WERI-Rb-1 (cell line): ENCODE measurements at regions not wholly inside any gene's neighbourhood (a gene's known extent, or its start where the extent isn't known, plus 50 kb on each side); places are given as distances from the start of the nearest gene placed in this dataset.
A peak's percentile ranks its signal among the peaks of the same experiment; 100 is the strongest.

Experiments used
- DNase-seq: peaks from one replicate; pipeline ENCODE4 v3.0.0-alpha.2; 2020
- H3K27ac ChIP-seq: fragments of 250-450 bp; sonication (Bioruptor Pico); 2 replicates; pipeline ENCODE4 v1.5.1; 2020; ENCODE audit warnings: mild to moderate bottlenecking, moderate library complexity
- H3K27me3 ChIP-seq: fragments of 250-450 bp; sonication (Bioruptor Pico); 2 replicates; pipeline ENCODE4 v1.5.1; 2021; ENCODE audit warnings: mild to moderate bottlenecking, low read depth, moderate library complexity; ENCODE audit not compliant: insufficient read depth, severe bottlenecking
- H3K36me3 ChIP-seq: fragments of 250-450 bp; sonication (Bioruptor Pico); 2 replicates; pipeline ENCODE4 v1.5.1; 2020; ENCODE audit warnings: mild to moderate bottlenecking, moderate library complexity
- H3K4me3 ChIP-seq: 2 replicates; pipeline ENCODE4 v1.5.1; 2011; ENCODE audit warnings: low read depth, mild to moderate bottlenecking, control low read depth, low read length
- H3K9me3 ChIP-seq: fragments of 250-450 bp; sonication (Bioruptor Pico); 2 replicates; pipeline ENCODE4 v1.5.1; 2021; ENCODE audit warnings: mild to moderate bottlenecking, moderate library complexity; ENCODE audit not compliant: severe bottlenecking
- TF ChIP-seq, protein P1 (sequence below): IDR thresholded peaks from 2 replicates; pipeline ENCODE4 v1.5.1; 2011; ENCODE audit warnings: low read depth, mild to moderate bottlenecking, control low read depth, inconsistent platforms, low read length

DNA sequence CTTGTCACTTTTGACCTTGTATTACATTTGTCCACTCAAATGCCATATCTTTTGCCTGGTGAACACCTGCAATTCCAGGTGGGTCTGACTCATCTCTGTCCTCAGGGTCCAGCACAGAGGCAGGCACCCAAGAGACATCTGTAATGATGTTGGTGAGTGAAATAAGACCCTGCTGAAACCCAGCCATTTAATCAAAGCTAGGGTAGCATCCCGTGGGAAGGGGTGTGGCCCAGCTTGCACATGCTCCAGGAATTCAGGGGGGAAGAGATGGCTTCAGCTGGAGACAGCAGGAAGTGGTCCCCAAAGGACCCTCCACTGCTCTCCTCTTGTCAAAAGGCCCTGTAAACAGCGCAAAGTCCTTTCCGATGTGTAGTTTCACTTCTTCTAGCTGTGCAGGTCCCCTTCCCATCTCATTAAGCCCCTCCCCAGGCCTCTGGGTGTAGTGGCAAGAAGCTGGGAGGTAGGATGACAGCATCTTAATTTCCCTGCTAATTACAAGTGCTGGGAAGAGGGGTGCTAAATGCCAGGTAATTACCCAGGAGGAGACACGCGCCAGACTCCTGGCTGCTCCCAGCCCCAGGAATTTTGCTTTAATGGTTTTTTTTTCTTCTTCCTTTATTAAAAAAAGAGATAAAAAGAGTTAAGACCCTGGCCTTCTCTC is 54.4 kb upstream of the TRABD2B start:
- no peaks in the 10 kb centered on the region for H3K36me3 ChIP-seq
- H3K4me3 ChIP-seq: no peak overlapping the region
- no peaks in the 10 kb centered on the region for H3K27me3 ChIP-seq
- no peak for DNase-seq
- H3K9me3 ChIP-seq: no peaks in the 10 kb centered on the region
- H3K27ac ChIP-seq: no peak overlapping the region
- TF ChIP-seq, protein P1, sequence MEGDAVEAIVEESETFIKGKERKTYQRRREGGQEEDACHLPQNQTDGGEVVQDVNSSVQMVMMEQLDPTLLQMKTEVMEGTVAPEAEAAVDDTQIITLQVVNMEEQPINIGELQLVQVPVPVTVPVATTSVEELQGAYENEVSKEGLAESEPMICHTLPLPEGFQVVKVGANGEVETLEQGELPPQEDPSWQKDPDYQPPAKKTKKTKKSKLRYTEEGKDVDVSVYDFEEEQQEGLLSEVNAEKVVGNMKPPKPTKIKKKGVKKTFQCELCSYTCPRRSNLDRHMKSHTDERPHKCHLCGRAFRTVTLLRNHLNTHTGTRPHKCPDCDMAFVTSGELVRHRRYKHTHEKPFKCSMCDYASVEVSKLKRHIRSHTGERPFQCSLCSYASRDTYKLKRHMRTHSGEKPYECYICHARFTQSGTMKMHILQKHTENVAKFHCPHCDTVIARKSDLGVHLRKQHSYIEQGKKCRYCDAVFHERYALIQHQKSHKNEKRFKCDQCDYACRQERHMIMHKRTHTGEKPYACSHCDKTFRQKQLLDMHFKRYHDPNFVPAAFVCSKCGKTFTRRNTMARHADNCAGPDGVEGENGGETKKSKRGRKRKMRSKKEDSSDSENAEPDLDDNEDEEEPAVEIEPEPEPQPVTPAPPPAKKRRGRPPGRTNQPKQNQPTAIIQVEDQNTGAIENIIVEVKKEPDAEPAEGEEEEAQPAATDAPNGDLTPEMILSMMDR: no peak

DNA sequence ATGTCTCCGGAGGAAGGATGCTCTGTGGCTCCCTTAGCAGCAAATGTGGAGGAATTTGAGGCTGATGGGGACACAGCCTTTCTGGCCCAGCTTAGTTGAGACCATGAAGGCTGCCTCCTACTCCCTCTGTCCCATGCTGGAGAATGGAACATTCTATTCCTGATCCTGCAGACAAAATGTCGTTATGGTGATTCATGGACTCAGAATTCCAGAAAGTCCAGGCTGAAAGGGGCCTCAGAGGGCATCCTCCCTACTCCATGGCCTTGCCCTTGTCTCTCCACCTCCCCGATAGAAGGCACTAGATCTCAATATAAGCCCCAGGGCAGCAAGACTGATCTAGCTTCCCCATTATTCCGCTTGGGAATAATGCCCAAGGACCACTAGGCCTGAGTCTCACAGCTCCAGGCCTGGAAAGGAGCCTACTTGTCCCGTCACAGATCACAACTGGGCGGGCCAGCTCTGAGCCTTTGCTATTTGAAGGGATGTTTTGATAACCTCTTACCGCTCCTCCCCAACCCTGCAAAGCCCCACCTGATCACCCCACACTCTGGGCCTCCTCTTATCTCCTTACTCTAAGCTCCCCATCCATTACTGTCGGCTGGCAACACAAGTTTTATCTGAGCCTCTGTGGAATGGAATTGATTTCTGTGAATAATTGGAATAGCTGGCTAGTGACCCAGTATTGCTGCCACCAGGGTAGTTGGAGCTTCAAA is 52.8 kb upstream of the TRABD2B start:
- Histone ChIP-seq H3K36me3 (no peaks in the 10 kb centered on the region), H3K27me3 (no peaks in the 10 kb centered on the region), H3K4me3 (no peak overlapping the region), H3K9me3 (no peaks in the 10 kb centered on the region), H3K27ac (no peak overlapping the region)
- TF ChIP-seq, protein P1: no peak
- DNase-seq: peak; percentile 77

DNA sequence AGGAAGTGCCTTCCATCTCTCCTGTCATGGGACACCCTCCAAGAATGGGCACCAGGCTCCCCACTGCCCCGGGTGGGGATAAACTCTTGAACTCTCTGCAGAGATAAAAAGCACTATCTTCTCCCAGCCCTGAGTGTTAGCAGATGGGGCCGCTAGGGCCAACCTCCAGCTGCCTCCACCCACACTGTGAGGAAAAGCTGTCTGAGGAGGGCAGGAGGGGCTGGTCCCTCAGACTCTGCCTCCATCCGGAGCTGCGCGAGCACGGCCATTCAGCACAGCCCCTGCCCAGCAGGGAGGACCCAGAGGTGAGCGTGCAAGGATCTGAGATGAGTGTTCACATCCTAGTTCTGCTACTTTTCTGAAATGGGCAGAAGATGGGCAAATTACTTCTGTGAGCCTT is 51.8 kb upstream of the TRABD2B start:
- TF ChIP-seq, protein P1: no peak
- H3K27ac ChIP-seq: no peak overlapping the region
- DNase-seq: peak; percentile 53

DNA sequence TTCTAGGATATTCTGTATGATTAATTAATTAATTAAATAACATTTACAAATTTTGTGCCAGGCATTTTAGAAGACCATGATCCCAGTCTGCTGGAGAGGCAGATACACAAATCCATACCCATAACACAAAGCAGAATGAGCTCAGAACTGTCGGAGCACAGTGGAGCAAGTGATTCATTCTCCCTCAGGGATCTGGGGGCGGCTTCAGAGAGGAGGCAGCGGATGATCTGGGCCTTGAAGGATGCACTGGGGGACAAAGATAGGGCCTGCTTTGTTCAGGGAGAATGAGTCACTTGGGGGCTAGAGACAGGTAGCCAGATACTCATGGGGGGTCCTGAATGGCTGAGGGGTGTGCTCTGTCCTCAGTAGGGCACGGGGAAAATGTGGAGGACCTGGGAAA is 50.9 kb upstream of the TRABD2B start:
- H3K27me3 ChIP-seq: no peaks in the 10 kb centered on the region
- H3K36me3 ChIP-seq: no peaks in the 10 kb centered on the region
- TF ChIP-seq, protein P1: no peak
- H3K4me3 ChIP-seq: no peak overlapping the region
- H3K9me3 ChIP-seq: no peaks in the 10 kb centered on the region
- DNase-seq: no peak
- no peak overlapping the region for H3K27ac ChIP-seq

More for the DNA sequence above, 51.8 kb upstream of the TRABD2B start:
- H3K4me3 ChIP-seq: no peak overlapping the region
- no peaks in the 10 kb centered on the region for H3K36me3 ChIP-seq
- no peaks in the 10 kb centered on the region for H3K9me3 ChIP-seq
- H3K27me3 ChIP-seq: no peaks in the 10 kb centered on the region

- Histone ChIP-seq H3K9me3 (no peaks in the 10 kb centered on the region), H3K27ac (no peak overlapping the region), H3K27me3 (no peaks in the 10 kb centered on the region), H3K36me3 (no peaks in the 10 kb centered on the region), H3K4me3 (no peak overlapping the region)
- TF ChIP-seq, protein P1: no peak
- DNase-seq: no peak
These were observed 49.9 kb upstream of the TRABD2B start for GRCh38 chr1:48047116-48047515.
